ENCODE measurements at regions not wholly inside any gene's neighbourhood (a gene's known extent, or its start where the extent isn't known, plus 50 kb on each side); places are given as distances from the start of the nearest gene placed in this dataset.

DNA sequence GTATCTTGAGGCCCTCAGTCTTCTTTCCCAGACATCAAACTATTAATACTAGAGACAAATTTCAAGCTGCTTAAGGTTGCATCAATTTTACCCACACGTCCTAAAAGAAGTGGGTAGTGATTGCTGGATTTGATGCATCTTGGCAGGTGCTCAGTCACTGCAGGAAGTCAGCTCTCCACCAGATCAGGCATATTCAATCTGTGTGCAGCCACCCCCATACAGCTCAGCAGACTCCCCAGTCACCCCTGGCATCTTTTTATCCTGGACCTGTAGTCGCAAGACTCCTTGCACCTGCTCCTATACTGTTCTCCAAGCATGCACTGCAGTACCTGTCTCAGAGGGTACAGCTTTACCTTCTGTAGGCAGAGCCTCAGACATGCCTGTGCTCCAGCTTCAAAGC is 343.1 kb upstream of the ISX start:
- peaks cover 0 to 7% (median 0%) of the 10 kb centered on the region in 3 donors for H3K9me3 ChIP-seq
- DNase-seq, result no peak
- H3K36me3 ChIP-seq (replicated peaks in 1 of 2; ENCODE audit: insufficient read depth in 1 of 2, low read depth in 2 of 2), result no peaks in the 10 kb centered on the region
- no peak for TF ChIP-seq POLR2A (IDR thresholded peaks at IDR 0.05)
- TF ChIP-seq, protein P1, sequence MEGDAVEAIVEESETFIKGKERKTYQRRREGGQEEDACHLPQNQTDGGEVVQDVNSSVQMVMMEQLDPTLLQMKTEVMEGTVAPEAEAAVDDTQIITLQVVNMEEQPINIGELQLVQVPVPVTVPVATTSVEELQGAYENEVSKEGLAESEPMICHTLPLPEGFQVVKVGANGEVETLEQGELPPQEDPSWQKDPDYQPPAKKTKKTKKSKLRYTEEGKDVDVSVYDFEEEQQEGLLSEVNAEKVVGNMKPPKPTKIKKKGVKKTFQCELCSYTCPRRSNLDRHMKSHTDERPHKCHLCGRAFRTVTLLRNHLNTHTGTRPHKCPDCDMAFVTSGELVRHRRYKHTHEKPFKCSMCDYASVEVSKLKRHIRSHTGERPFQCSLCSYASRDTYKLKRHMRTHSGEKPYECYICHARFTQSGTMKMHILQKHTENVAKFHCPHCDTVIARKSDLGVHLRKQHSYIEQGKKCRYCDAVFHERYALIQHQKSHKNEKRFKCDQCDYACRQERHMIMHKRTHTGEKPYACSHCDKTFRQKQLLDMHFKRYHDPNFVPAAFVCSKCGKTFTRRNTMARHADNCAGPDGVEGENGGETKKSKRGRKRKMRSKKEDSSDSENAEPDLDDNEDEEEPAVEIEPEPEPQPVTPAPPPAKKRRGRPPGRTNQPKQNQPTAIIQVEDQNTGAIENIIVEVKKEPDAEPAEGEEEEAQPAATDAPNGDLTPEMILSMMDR (IDR thresholded peaks at IDR 0.05), result no peak
- H3K27me3 ChIP-seq, result peaks cover 0 to 6% of the 10 kb centered on the region in 2 donors
- ATAC-seq, result no peak
- H3K4me1 ChIP-seq, result no peaks in the 10 kb centered on the region
- H3K27ac ChIP-seq, result no peak overlapping the region
- 33 to 47% methylated on average over 2 of the region's 2 CpGs for WGBS, 2 donors
- no peak overlapping the region for H3K4me3 ChIP-seq
- intact Hi-C loops (cut with DNase I), result no loop called here

DNA sequence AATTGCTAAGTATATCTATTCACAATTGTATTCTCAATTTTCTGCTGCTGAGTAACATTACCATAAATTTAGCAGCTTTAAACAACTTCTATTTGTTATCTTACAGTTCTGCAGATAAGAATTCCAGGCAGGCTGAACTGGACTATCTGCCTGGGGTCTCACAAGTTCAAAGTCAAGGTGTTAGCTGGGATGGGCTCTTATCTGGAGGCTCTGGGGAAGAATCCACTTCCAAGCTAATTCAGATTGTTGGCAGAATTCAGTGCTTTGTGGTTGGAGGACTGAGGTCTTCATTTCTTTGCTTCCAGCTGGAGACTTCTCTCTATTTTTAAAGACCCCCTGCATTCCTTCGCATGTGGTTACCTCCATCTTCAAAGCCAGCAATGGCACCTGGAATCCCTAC is 329.9 kb upstream of the ISX start:
- no peak for TF ChIP-seq POLR2A (IDR thresholded peaks at IDR 0.05)
- TF ChIP-seq, protein P1 (IDR thresholded peaks at IDR 0.05), result no peak
- 40 to 61% methylated on average over 1 of the region's 1 CpG for WGBS, 2 donors
- intact Hi-C loops (cut with DNase I), result no loop called here

DNA sequence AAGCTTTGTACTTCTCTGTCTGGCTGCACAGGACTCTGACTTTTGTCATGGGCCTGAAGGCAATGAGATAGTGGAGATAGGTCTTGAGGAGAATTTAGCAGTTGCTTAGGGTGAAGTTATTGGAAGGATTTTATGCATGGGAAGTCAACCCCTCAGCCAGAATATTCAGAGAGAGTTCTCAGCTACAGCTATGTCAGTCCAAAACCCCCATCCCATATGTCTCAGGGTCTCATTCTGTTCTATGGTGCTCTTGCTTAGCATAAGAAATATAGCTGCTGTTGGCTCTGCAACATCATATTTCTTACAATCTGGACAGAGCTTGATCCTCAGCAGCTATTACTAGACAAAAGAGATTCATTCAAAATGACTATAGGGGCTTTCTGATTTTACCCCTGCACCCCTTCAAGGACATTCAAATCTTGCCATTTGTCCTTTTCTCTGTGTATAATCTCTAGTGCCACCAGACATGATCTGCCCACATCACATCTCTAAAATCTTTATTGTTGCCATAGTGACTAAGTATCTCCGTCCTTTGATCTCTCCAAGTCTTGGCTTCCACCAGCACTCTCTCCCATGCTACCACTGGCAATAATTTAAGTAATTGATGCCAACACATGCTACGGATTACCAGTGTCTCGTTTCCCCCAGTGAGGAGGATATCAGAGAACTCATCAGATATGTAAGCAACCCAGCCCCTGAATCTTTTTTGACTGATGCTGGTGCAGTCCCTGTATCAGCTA is 327.1 kb upstream of the ISX start:
- Histone ChIP-seq H3K4me3 (no peak overlapping the region), H3K27me3 (no peaks in the 10 kb centered on the region), H3K36me3 (replicated peaks in 1 of 2; ENCODE audit: insufficient read depth in 1 of 2, low read depth in 2 of 2) (no peaks in the 10 kb centered on the region), H3K4me1 (no peaks in the 10 kb centered on the region), H3K9me3 (no peaks in the 10 kb centered on the region), H3K27ac (no peak overlapping the region)
- intact Hi-C loops (cut with DNase I), result no loop called here
- no peak for ATAC-seq
- 36 to 59% methylated on average over 3 of the region's 3 CpGs for WGBS, 2 donors
- TF ChIP-seq, protein P1 (IDR thresholded peaks at IDR 0.05), result no peak
- DNase-seq, result no peak

More for the DNA sequence above, 329.9 kb upstream of the ISX start:
- no peak for DNase-seq
- H3K27me3 ChIP-seq, result no peaks in the 10 kb centered on the region
- no peaks in the 10 kb centered on the region for H3K36me3 ChIP-seq (replicated peaks in 1 of 2; ENCODE audit: insufficient read depth in 1 of 2, low read depth in 2 of 2)
- no peaks in the 10 kb centered on the region for H3K9me3 ChIP-seq
- no peak overlapping the region for H3K4me3 ChIP-seq
- no peak for ATAC-seq
- H3K27ac ChIP-seq, result no peak overlapping the region
- no peaks in the 10 kb centered on the region for H3K4me1 ChIP-seq

DNA sequence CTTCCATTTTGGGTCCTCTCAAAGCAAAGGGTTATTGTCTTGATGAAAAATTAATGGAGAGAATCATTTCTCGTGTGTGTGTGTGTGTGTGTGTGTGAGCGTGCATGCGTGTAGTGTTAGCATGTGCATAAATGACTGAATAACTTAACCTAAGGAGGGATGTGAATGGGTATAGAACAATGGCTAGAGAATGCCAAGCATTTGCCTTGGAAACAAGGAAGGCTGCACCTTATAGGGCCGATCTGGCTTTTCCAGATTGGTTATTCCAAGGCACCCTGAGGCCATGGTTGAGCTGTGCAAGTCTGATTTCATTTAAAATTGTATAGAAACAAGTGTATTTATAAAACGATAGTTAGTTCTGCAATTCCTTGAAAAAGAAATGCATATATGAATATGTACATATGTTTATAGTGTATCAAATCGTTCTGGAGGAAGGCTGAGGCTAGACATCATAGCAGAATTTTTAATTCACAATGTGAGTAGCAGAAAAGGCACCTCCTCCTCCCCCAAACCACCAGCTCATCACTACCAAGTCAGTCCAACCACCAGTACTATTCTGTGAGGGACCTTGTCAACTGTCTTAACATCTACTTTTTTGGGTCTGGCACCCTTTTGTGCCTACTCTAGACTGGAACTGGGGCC is 322.7 kb upstream of the ISX start:
- TF ChIP-seq, protein P1 (IDR thresholded peaks at IDR 0.05), result no peak
- no peak for TF ChIP-seq POLR2A (IDR thresholded peaks at IDR 0.05)
- no peak overlapping the region for H3K4me3 ChIP-seq
- no peaks in the 10 kb centered on the region for H3K36me3 ChIP-seq (replicated peaks in 1 of 2; ENCODE audit: insufficient read depth in 1 of 2, low read depth in 2 of 2)
- intact Hi-C loops (cut with DNase I), result no loop called here
- ATAC-seq, result no peak
- H3K4me1 ChIP-seq, result no peaks in the 10 kb centered on the region
- no peaks in the 10 kb centered on the region for H3K9me3 ChIP-seq
- H3K27me3 ChIP-seq, result no peaks in the 10 kb centered on the region
- WGBS, 2 donors, result 53 to 59% methylated on average over 6 of the region's 6 CpGs
- no peak overlapping the region for H3K27ac ChIP-seq
- DNase-seq, result no peak

Data from body of pancreas (tissue), 4 donors.